PC-3 (cell line): ENCODE measurements at regions not wholly inside any gene's neighbourhood (a gene's known extent, or its start where the extent isn't known, plus 50 kb on each side); places are given as distances from the start of the nearest gene placed in this dataset.

Experiments used
- CTCF ChIP-seq: fragments of 300-600 bp; sonication (generic); conservative IDR thresholded peaks from 2 replicates; pipeline ENCODE4 v1.5.1; 2017; ENCODE audit warnings: antibody characterized with exemption, low read depth, mild to moderate bottlenecking, low read length
- EZH2 ChIP-seq: fragments of 300-600 bp; sonication (generic); IDR thresholded peaks from one replicate; pipeline ENCODE4 v1.6.1; 2017; ENCODE audit warnings: antibody characterized with exemption, mild to moderate bottlenecking, low read length; ENCODE audit not compliant: unreplicated experiment

- TF ChIP-seq CTCF (no peak), EZH2 (no peak)
Observed at GRCh38 chr18:1147730-1148129, 243.1 kb downstream of the ADCYAP1 start.
